GM23248 (cell line): ENCODE measurements at regions not wholly inside any gene's neighbourhood (a gene's known extent, or its start where the extent isn't known, plus 50 kb on each side); places are given as distances from the start of the nearest gene placed in this dataset.

ENCODE experiments used
- EZH2 ChIP-seq: fragments of 200-600 bp; sonication (generic); IDR thresholded peaks from 2 replicates; pipeline ENCODE4 v1.6.1; 2018; ENCODE audit warnings: antibody characterized with exemption, mild to moderate bottlenecking; ENCODE audit not compliant: insufficient read depth, poor library complexity, severe bottlenecking
- EZH2phosphoT487 ChIP-seq: fragments of 200-600 bp; sonication (generic); IDR thresholded peaks from 2 replicates; pipeline ENCODE4 v1.6.1; 2018; ENCODE audit warnings: antibody characterized with exemption, moderate library complexity, mild to moderate bottlenecking, low read depth; ENCODE audit not compliant: insufficient read depth

GRCh38 chr17:45649796-45650195 lies 134.3 kb upstream of the CRHR1 start:
- no peak for TF ChIP-seq EZH2phosphoT487
- no peak for TF ChIP-seq EZH2
